Lower leg skin (tissue), 3 donors: ENCODE measurements at regions not wholly inside any gene's neighbourhood (a gene's known extent, or its start where the extent isn't known, plus 50 kb on each side); places are given as distances from the start of the nearest gene placed in this dataset.

ENCODE experiments used
- POLR2A ChIP-seq, 2 donors: fragments of 450-650 bp; IDR thresholded peaks; one replicate each; pipeline ENCODE4 v1.6.1; 2016 to 2017; ENCODE audit warnings: antibody characterized with exemption in 2 of 2, mild to moderate bottlenecking in 1 of 2, moderate library complexity in 1 of 2
- TF ChIP-seq, protein P1 (sequence below), 3 donors: fragments of 450-650 bp; IDR thresholded peaks; one replicate each; pipeline ENCODE4 v1.5.1; 2016; ENCODE audit warnings: antibody characterized with exemption in 3 of 3, mild to moderate bottlenecking in 3 of 3, moderate library complexity in 2 of 3

DNA sequence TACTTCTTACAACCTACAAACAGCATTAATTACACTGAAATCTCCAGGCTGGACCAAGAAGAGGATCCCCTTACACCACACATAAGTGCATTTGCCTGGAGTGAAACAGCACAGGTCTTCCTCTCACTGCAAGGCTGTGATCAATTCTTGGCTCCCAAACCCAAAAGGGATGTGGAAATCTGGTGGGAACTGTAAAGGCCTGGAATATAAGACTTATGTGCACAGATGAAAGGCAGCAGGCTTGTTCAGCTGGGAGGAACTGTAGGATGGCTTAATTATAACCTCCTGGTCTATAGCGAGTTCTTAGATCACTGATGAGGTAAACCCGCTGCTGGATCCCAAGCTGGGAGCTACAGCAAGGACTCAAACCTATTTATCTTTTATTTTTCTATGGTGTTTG lies 182.9 kb upstream of the TNC start:
- TF ChIP-seq, protein P1, sequence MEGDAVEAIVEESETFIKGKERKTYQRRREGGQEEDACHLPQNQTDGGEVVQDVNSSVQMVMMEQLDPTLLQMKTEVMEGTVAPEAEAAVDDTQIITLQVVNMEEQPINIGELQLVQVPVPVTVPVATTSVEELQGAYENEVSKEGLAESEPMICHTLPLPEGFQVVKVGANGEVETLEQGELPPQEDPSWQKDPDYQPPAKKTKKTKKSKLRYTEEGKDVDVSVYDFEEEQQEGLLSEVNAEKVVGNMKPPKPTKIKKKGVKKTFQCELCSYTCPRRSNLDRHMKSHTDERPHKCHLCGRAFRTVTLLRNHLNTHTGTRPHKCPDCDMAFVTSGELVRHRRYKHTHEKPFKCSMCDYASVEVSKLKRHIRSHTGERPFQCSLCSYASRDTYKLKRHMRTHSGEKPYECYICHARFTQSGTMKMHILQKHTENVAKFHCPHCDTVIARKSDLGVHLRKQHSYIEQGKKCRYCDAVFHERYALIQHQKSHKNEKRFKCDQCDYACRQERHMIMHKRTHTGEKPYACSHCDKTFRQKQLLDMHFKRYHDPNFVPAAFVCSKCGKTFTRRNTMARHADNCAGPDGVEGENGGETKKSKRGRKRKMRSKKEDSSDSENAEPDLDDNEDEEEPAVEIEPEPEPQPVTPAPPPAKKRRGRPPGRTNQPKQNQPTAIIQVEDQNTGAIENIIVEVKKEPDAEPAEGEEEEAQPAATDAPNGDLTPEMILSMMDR (IDR thresholded peaks at IDR 0.05) = no peak
- no peak for TF ChIP-seq POLR2A (IDR thresholded peaks at IDR 0.05)
